ENCODE measurements at regions not wholly inside any gene's neighbourhood (a gene's known extent, or its start where the extent isn't known, plus 50 kb on each side); places are given as distances from the start of the nearest gene placed in this dataset.

- no peak for DNase-seq (ENCODE audit: low read depth)
These were observed 86.8 kb downstream of the SPRING1 start for GRCh38 chr12:116651089-116651488.

GRCh38 chr12:116650585-116651087 lies 87.2 kb downstream of the SPRING1 start:
- DNase-seq (ENCODE audit: low read depth) = no peak

- DNase-seq (ENCODE audit: low read depth) = no peak
These were observed 87.8 kb downstream of the SPRING1 start for GRCh38 chr12:116650062-116650461.

GRCh38 chr12:116647813-116648212 lies 88.6 kb downstream of the MAP1LC3B2 start:
- DNase-seq (ENCODE audit: low read depth) = no peak

- no peak for DNase-seq (ENCODE audit: low read depth)
These were observed 87.7 kb downstream of the MAP1LC3B2 start for GRCh38 chr12:116646901-116647300.

GRCh38 chr12:116644806-116645205 lies 85.6 kb downstream of the MAP1LC3B2 start:
- DNase-seq (ENCODE audit: low read depth) = no peak

GRCh38 chr12:116642683-116643082 lies 83.5 kb downstream of the MAP1LC3B2 start:
- DNase-seq (ENCODE audit: low read depth) = no peak

GRCh38 chr12:116642106-116642505 lies 82.9 kb downstream of the MAP1LC3B2 start:
- no peak for DNase-seq (ENCODE audit: low read depth)

- no peak for DNase-seq (ENCODE audit: low read depth)
These were observed 81.1 kb downstream of the MAP1LC3B2 start for GRCh38 chr12:116640281-116640680.

- no peak for DNase-seq (ENCODE audit: low read depth)
These were observed 80.6 kb downstream of the MAP1LC3B2 start for GRCh38 chr12:116639765-116640164.

GRCh38 chr12:116638376-116638775 lies 79.2 kb downstream of the MAP1LC3B2 start:
- DNase-seq (ENCODE audit: low read depth) = no peak

- DNase-seq (ENCODE audit: low read depth) = no peak
These were observed 78.5 kb downstream of the MAP1LC3B2 start for GRCh38 chr12:116637589-116638150.

- no peak for DNase-seq (ENCODE audit: low read depth)
These were observed 77.7 kb downstream of the MAP1LC3B2 start for GRCh38 chr12:116636608-116637519.

GRCh38 chr12:116635487-116635886 lies 76.3 kb downstream of the MAP1LC3B2 start:
- no peak for DNase-seq (ENCODE audit: low read depth)

GRCh38 chr12:116633476-116633875 lies 74.3 kb downstream of the MAP1LC3B2 start:
- no peak for DNase-seq (ENCODE audit: low read depth)

- DNase-seq (ENCODE audit: low read depth) = no peak
These were observed 72.4 kb downstream of the MAP1LC3B2 start for GRCh38 chr12:116631619-116632018.

- no peak for DNase-seq (ENCODE audit: low read depth)
These were observed 71.6 kb downstream of the MAP1LC3B2 start for GRCh38 chr12:116630762-116631161.

GRCh38 chr12:116629480-116629879 lies 70.3 kb downstream of the MAP1LC3B2 start:
- DNase-seq (ENCODE audit: low read depth) = peak; percentile 30

GRCh38 chr12:116628989-116629388 lies 69.8 kb downstream of the MAP1LC3B2 start:
- no peak for DNase-seq (ENCODE audit: low read depth)

GRCh38 chr12:116628450-116628793 lies 69.2 kb downstream of the MAP1LC3B2 start:
- DNase-seq (ENCODE audit: low read depth) = no peak

All from fibroblast of the conjunctiva (primary cell).